ENCODE measurements at regions not wholly inside any gene's neighbourhood (a gene's known extent, or its start where the extent isn't known, plus 50 kb on each side); places are given as distances from the start of the nearest gene placed in this dataset.

GRCh38 chr7:46301677-46302076 is 380.6 kb upstream of the IGFBP3 start:
- intact Hi-C loops (cut with micrococcal nuclease) = no loop called here
- no peak overlapping the region for H3K4me2 ChIP-seq (replicated peaks; ENCODE audit: low read depth, low read length, poor library complexity, severe bottlenecking)
- POLR2A ChIA-PET = no interaction called here
- WGBS (ENCODE audit: insufficient coverage) = no CpG with 5 or more reads among the region's 1 CpG
- Mint-ChIP-seq H3K4me1 (no peaks in the 10 kb centered on the region), H3K9me3 (ENCODE audit: insufficient read depth) (no peaks in the 10 kb centered on the region), H3K27ac (no peak overlapping the region), H3K27me3 (no peaks in the 10 kb centered on the region), H3K4me3 (no peak overlapping the region)
- no peaks in the 10 kb centered on the region for H3K9me3 ChIP-seq (ENCODE audit: control extremely low read depth in 1 of 3, control insufficient read depth in 2 of 3, insufficient read depth in 1 of 3, low read length in 2 of 3)
- TF ChIP-seq CTCF (IDR thresholded peaks at IDR 0.05) = no peak
- no peak for TF ChIP-seq EZH2 (IDR thresholded peaks at IDR 0.05; ENCODE audit: borderline replicate concordance, insufficient read depth, low read depth, low read length, poor library complexity, severe bottlenecking)
- ATAC-seq (ENCODE audit: low read depth) = no peak
- no peaks in the 10 kb centered on the region for H3K36me3 ChIP-seq (replicated peaks in 1 of 2; ENCODE audit: control extremely low read depth in 1 of 2, control insufficient read depth in 1 of 2, extremely low read depth in 1 of 2, insufficient read depth in 2 of 2, low read length in 1 of 2)
- H3K4me1 ChIP-seq (ENCODE audit: control insufficient read depth in 2 of 2, insufficient read depth in 2 of 2, low read length in 2 of 2) = no peaks in the 10 kb centered on the region
- no peak overlapping the region for H2AFZ ChIP-seq (ENCODE audit: insufficient read depth, low read depth, low read length, poor library complexity, severe bottlenecking)
- no peak overlapping the region for H3K27ac ChIP-seq (ENCODE audit: low read length in 2 of 2)
- no peak overlapping the region for H3K9ac ChIP-seq (ENCODE audit: low read length)
- no peaks in the 10 kb centered on the region for H3K79me2 ChIP-seq (ENCODE audit: control insufficient read depth, insufficient read depth, low read length)
- no peak overlapping the region for H3K4me3 ChIP-seq (ENCODE audit: control extremely low read depth in 1 of 5, extremely low read depth in 1 of 5, insufficient read depth in 1 of 5, low read depth in 2 of 5, low read length in 4 of 5)
- DNase-seq = no peak
- no peaks in the 10 kb centered on the region for H3K27me3 ChIP-seq (replicated peaks in 1 of 4; ENCODE audit: control extremely low read depth in 1 of 4, control insufficient read depth in 3 of 4, insufficient read depth in 4 of 4, low read length in 3 of 4)
- H4K20me1 ChIP-seq (ENCODE audit: control insufficient read depth, insufficient read depth, low read length, poor library complexity, severe bottlenecking) = no peaks in the 10 kb centered on the region
- CTCF ChIA-PET = no interaction called here

GRCh38 chr7:46297515-46297914 is 376.4 kb upstream of the IGFBP3 start:
- intact Hi-C loops (cut with micrococcal nuclease) = no loop called here
- no peak overlapping the region for H2AFZ ChIP-seq (ENCODE audit: insufficient read depth, low read depth, low read length, poor library complexity, severe bottlenecking)
- WGBS (ENCODE audit: insufficient coverage) = no CpG with 5 or more reads among the region's 2 CpGs
- H3K4me2 ChIP-seq (replicated peaks; ENCODE audit: low read depth, low read length, poor library complexity, severe bottlenecking) = no peak overlapping the region
- no peak for DNase-seq
- no peaks in the 10 kb centered on the region for H3K4me1 ChIP-seq (ENCODE audit: control insufficient read depth in 2 of 2, insufficient read depth in 2 of 2, low read length in 2 of 2)
- no peak overlapping the region for H3K27ac ChIP-seq (ENCODE audit: low read length in 2 of 2)
- Mint-ChIP-seq H3K4me1 (no peaks in the 10 kb centered on the region), H3K4me3 (no peak overlapping the region), H3K27me3 (no peaks in the 10 kb centered on the region), H3K27ac (no peak overlapping the region), H3K9me3 (ENCODE audit: insufficient read depth) (peaks cover 2% of the 10 kb centered on the region)
- no peak for ATAC-seq (ENCODE audit: low read depth)
- TF ChIP-seq EZH2 (IDR thresholded peaks at IDR 0.05; ENCODE audit: borderline replicate concordance, insufficient read depth, low read depth, low read length, poor library complexity, severe bottlenecking) = no peak
- TF ChIP-seq CTCF (IDR thresholded peaks at IDR 0.05) = no peak
- POLR2A ChIA-PET = no interaction called here
- no peaks in the 10 kb centered on the region for H4K20me1 ChIP-seq (ENCODE audit: control insufficient read depth, insufficient read depth, low read length, poor library complexity, severe bottlenecking)
- H3K9ac ChIP-seq (ENCODE audit: low read length) = no peak overlapping the region
- H3K9me3 ChIP-seq (ENCODE audit: control extremely low read depth in 1 of 3, control insufficient read depth in 2 of 3, insufficient read depth in 1 of 3, low read length in 2 of 3) = no peaks in the 10 kb centered on the region
- CTCF ChIA-PET = no interaction called here
- no peak overlapping the region for H3K4me3 ChIP-seq (ENCODE audit: control extremely low read depth in 1 of 5, extremely low read depth in 1 of 5, insufficient read depth in 1 of 5, low read depth in 2 of 5, low read length in 4 of 5)
- H3K27me3 ChIP-seq (replicated peaks in 1 of 4; ENCODE audit: control extremely low read depth in 1 of 4, control insufficient read depth in 3 of 4, insufficient read depth in 4 of 4, low read length in 3 of 4) = peaks cover 0 to 4% (median 0%) of the 10 kb centered on the region in 4 experiments
- no peaks in the 10 kb centered on the region for H3K79me2 ChIP-seq (ENCODE audit: control insufficient read depth, insufficient read depth, low read length)
- H3K36me3 ChIP-seq (replicated peaks in 1 of 2; ENCODE audit: control extremely low read depth in 1 of 2, control insufficient read depth in 1 of 2, extremely low read depth in 1 of 2, insufficient read depth in 2 of 2, low read length in 1 of 2) = no peaks in the 10 kb centered on the region
